T-helper 2 cell (primary cell): ENCODE measurements at regions not wholly inside any gene's neighbourhood (a gene's known extent, or its start where the extent isn't known, plus 50 kb on each side); places are given as distances from the start of the nearest gene placed in this dataset.

Source experiments
- DNase-seq, 5 experiments: peaks; one replicate each; pipeline versions ENCODE4 v3.0.0 to v3.0.0-alpha.2; 2012 to 2022

DNA sequence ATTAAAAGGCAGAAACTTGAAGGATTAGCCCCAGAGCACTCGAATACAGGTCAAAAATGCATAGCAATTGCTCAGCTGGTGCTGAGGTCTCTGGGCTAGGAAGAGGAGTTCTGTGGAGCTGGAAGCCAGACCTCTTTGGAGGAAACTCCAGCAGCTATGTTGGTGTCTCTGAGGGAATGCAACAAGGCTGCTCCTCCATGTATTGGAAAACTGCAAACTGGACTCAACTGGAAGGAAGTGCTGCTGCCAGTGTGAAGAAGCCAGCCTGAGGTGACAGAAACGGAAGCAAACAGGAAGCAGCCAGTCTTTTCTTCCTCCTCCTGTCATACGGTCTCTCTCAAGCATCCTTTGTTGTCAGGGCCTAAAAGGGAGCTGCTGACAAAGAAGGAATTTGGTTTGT is 233.4 kb upstream of the FGGY start:
- peak in 1 of 5 experiments; percentile 53 for DNase-seq

DNA sequence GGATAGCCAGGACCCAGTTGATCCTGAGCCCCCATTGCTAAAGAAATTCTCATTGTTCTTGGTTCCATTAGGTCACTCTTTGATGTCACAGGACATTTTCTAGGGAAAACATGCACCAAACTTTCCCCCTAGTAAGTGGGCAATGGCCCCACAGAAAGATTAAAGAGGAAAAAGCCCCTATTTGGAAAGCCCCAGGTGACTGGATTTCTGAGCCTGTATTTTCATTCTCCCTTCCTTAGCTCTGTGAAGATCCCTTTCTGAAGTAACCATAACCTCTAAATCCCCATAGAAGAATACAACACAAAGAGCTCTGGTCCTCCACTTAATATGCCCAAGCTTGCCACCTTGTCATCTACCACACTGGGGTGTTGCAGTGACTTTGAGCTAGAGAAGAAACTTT is 232.3 kb upstream of the FGGY start:
- DNase-seq: no peak

DNA sequence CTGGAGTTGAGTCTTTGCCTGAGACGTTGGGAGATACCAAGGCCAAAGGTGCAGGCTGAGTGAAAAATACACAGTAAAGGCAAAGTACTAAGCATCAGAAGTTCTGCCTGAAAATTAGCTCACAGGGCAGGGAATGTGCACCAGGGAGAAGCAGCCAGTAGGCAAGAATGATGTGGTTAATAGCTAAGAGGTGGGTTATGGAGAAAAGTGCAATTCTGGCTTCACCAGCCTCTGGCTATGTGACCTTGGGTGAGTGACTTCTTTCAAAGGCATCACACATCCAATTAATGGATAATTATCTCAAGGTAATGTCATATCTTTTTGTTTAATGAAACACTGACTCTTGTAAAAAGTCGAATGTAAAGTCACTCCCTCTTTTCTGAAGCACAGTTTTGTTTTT is 230.7 kb upstream of the FGGY start:
- no peak for DNase-seq

DNA sequence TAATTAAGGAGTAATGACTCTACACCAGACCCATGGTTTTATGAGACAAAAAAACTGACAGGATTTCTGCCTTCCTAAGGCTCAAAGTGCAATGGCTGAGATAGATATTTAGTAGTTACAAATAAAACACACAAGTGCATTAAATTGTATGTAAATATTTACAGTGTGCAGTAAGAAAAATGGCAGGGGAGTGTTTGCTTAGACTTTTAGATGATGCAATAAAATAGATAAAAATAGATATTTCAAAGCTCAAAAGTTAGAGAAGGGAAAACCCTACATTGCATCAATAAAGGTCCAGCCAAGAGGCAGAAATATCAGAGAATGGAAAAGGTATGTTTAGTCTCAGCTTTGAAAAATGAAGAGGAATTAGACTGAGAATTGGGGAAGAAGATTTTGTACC is 226.3 kb upstream of the FGGY start:
- no peak for DNase-seq

DNA sequence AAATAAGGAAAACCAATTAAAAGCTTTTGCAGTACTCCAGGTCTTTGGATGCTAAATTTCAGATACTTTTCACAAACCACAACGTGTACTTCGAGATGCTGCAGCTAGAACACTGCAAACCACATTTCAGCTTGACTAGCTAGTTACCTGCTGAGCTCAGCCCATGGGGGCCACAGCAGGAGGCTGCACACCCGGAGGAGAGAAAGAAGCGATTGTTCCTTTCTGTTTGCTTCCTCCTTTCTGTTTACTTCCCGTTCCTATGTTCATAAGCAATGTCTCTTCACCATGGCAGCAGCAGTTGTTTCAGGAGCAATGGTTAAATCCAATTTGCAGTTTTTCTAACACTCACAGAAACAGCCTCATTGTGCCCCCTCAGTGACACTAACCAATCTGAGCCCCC is 225.6 kb upstream of the FGGY start:
- peak in 1 of 5 experiments; percentile 34 for DNase-seq

DNA sequence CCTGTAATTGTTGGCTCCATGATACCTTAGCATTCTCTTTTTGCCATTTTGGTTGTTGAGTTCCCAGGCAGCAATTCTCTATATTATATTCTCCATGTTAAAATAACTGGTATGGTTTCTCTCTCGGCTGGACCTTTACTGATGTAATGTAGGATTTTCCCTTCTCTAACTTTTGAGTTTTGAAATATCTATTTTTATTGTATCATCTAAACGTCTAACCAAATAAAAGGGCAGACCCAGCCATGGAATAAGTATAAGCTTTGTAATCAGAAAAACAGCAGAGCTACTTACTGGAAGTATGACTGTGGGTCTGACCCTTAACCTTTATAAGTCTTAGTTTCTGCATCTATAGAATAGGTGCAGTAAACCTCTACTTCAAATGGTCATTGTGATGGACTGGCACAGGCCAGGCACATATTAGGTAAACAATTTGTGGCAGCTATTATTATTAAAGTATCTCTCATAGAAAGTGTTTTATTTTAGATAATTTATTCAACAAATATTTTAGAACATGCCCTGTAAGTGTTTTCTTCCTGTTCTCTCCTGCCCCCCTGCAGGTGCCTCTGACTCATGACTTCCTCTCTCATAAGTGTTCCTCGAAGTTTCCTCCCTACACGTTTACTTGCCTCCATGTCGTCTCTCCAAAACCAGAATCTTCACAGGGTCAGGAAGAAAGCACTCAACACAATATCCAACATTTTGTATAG is 224.9 kb upstream of the FGGY start:
- DNase-seq: no peak

DNA sequence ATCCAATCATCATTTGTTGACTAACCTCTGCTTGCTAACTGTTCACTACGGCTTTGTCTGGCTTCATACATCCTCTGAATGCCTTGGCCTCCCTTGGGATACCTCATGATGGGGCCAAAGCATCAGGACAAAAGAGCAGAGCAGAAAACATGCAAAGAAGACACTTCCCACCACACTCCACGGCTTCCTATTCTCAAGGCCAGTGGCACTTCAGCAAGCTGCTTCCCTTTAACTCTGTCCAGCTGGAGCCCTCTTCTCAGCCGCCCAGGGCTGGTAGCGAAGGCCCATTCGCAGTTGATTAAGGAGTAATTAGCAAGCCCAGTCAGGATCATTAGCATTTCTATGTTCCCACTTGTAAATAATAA is 224.3 kb upstream of the FGGY start:
- no peak for DNase-seq

DNA sequence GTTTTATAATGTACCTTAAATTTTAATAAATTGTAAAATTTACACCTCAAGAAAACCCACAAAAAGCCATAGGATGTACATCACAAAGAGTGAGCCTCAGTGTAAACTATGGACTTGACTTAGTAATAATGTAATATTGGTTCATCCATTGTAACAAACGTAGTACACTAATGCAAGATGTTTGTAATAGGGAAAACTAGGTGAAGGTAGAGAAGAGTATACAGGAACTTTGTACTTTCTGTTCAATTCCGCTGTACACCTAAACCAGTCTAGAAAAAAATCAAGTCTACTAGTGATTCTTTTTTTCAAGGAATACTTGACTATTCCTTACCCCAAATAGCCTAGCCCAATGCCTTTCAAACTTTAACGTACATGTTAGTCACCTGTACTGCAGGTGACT is 222.3 kb upstream of the FGGY start:
- DNase-seq: no peak

DNA sequence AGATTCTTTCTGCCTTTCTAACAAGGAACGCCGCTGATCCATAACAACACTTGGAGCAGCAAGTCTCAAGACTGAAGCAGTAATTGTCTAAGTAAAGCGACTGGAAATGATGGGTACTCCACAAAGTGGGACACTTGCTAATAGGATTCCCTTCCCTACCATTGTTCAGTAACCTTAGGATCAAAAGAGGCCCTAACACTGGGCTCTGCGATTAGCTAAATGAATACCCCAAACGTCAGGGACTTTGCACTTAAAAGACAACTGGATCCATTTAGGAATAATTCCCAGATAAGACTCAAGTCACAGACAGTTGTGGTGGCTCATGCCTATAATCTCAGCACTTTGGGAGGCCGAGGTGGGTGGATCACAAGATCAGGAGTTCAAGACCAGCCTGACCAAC is 221.9 kb upstream of the FGGY start:
- no peak for DNase-seq

DNA sequence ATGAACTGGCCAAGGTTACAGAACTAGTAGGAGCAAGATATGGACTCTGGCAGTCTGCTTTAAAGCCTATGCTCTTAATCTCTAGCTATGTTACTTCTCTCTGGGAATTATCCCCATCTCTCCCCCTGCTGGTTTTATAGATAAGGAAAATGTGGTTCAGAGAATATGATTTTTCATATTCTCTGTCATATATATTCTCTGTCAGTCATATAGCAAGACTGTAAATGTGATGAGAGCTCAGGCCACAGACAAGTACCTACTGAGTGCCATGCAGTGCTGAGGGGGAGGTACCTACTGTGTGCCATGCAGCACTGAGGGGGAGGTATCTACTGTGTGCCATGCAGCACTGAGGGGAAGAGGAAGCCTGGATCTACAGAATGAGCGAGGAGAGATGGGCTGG is 220.3 kb upstream of the FGGY start:
- no peak for DNase-seq

DNA sequence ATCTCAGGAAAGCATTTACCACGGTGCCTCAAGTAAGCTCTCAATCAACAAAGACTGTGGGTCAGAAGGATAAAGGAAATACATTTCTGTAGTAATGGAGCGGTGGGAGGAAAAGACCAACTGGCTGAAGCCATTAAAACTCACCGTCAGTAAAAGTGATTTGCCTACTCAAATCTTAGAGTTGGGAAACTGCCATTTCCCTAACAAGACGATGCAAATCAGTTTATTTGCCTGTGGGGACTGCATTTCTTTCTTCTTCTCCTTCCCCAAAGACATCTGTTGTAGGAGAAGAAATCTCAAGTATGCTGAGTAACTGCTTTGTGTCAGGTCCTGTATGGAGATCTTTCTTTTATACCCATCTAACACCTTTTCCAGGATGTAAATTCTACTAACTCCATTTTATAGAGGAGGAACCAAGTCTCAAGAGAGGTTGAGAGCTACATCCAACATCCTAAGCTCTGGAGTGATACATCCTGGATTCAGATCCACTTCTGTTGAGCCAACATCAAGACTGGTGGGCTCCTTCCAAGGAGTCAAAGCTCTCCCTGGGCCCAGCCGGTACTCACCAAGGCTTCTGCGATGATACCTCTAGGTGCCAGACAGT is 219.3 kb upstream of the FGGY start:
- no peak for DNase-seq

DNA sequence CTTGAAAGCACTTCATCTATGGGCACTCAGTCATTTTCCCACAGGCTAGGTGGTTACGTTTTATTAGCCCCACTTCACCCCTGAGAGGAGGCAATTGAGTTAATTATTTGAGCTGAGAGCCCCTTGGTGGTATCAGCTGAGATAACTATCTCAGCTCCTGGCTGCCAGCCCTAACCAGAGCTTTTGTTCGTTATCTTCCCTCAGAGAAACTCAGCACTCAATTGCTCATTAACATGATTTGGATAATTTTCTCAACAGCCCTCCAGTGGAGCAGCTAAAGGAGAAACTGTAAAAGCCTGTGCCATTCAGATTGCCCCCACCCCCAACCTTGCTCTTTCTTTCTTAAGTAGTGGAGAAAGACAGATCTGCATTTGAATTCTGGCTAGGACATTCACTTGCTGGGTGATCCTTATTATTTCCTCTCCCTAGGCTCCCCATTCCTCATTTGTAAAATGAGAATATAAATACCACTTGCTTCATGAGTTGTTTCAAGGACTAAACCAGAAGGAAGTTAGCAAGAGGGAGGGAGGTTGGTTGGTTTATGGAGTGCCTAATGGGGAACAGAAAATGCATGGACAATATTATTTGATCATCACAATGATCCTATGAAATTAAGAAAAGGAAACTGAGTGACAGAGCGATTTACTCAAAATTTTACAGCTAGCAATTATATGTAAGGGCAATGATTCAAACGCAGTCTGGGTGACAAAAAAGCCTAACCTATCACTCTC is 218.7 kb upstream of the FGGY start:
- DNase-seq: no peak

DNA sequence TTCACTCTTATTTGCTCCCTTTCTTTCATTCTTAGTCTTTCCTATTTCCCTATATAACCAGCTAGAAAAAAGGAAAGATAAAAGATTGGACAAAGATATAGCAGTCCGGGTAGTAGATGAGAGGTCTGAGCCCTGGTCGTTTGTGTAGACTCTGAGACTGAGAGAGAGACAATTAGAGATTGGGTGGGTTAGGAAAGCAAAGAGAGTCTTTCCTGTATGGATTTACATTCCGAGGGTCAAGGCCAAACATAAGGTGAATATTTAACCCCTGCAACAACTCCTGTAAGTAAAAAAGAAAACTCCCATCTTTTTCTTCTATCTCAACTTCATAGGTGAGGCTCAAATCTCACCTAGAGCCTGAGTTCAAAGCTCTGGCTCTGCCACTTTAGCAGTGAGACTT is 218.0 kb upstream of the FGGY start:
- no peak for DNase-seq

DNA sequence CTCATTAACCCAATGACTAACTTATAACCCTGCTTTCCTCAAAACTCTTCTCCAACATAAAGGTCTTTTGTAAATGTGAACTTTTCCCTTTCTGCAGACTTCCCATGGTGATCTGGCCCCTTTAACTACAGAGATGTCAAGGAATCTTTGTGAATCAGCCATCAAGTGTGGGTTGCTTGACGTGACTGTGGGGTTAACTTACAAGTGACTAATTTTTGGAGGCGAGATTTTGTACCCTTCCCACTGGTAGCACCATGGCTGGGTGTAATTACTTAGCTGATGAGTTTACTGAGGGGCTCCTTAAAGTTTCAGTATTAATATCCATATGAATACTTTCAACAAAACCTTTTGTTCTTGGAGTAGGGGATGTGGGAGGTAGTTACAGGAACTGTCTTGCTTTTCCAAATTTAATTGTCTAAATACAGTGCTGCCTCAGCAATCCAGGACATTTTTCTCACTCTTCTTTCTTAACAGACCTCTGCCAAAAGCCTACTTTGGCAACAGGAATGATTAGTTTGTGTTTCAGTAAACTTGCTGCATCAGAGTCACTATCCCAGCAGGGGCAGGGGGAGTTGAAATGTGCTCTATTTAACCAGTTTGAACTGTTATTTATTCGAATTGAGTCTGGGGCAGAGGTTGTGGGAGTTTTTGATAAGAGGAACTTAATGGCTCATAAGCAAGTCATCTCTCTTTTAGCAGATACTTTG is 217.3 kb upstream of the FGGY start:
- DNase-seq: no peak

DNA sequence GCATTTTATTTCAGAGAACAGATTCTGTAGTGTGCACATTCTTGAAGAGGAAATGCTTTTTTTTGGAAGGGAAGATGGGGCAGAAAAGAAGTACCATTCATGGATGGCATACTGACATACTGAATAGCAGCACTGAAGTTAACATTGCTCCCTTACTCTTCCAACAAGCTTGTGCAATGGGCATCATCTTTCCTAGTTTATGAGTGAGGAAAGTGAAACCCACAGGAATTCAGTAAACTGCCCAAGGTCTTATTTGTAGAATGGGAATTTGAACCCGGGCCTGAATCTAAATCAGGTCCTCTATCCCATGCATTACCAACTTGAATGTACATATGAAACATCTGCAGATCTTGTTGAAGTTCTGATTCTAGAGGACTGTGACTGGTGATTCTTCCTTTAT is 215.7 kb upstream of the FGGY start:
- no peak for DNase-seq

DNA sequence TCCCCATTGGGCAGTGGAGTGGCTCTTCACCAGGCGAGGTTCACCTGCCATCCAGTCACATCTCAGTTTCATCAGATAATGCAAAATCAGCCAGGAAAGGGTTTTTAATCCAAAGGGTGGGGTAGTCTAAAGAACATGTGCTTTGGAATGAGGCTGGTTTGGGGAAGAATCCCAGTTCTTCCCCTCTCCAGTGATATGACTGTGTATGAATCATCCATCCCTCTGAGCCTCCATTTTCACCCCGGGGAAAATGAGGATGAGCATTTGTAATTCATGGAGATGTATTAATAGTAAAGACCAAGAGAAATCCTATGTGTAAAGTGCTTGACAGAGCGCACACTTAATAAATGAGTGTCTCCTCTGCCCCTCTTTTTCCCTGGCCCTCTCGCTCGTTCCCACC is 215.1 kb upstream of the FGGY start:
- DNase-seq: no peak

DNA sequence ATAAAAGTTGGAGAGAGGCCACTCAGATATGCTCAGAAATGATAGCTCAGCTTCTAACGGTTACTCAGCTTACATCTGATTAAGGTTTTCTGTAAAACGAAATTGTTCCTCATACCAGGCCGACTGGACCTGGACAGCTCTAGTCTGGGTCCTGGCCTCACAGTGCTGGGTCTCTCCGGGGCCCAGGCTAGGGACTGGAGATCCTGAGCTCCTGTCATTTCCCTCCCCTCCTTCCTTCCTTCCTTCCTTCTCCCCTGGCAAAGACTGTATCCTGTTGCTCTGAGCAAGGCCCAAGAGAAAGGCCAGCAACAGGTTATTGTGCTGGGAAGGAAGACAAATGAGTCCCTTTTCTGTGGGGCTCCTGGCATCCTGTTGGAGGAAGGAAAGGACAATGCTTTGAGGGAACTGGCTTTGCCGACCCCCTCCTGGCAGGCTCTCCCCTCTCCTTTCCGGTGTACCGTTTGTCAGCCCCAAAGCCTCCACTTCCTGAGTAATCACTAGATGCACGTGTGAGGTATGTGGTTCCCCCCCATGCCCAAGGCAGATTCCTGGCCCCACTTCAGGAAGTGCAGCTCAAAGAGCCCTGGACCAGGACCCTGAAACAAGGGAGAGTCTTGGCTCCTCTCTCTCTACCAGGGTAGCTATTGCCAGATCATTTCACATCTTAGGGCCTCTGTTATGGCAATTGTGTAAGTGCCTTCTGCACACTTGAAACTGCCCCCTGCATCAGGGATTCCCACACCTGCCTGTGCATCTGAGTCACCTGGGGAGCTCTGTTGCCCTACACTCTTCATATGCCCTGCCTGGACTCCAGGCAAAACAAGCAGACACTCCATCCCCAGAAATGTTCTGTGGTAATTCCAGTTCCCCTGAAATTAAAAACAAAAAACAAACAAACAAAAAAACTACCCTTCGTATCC is 212.7 kb upstream of the FGGY start:
- DNase-seq: no peak

DNA sequence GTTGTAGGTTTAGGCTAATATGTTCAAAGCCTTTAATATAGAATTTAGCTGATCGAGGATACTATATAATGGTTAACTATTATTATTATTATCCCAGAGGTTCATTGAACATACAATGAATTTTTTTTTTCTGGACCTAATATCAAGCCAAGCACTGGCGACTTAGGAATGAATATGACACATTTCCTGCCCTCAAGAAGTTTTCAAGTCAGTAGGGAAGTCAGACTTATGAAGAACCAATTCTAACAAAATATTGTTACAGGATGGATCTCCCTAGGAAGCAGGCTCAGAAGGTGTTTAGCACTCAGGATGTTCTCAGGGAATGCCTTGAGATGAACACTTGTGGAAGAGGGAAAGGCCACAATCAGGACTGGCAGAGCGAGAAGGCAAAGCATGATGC is 211.8 kb upstream of the FGGY start:
- no peak for DNase-seq

DNA sequence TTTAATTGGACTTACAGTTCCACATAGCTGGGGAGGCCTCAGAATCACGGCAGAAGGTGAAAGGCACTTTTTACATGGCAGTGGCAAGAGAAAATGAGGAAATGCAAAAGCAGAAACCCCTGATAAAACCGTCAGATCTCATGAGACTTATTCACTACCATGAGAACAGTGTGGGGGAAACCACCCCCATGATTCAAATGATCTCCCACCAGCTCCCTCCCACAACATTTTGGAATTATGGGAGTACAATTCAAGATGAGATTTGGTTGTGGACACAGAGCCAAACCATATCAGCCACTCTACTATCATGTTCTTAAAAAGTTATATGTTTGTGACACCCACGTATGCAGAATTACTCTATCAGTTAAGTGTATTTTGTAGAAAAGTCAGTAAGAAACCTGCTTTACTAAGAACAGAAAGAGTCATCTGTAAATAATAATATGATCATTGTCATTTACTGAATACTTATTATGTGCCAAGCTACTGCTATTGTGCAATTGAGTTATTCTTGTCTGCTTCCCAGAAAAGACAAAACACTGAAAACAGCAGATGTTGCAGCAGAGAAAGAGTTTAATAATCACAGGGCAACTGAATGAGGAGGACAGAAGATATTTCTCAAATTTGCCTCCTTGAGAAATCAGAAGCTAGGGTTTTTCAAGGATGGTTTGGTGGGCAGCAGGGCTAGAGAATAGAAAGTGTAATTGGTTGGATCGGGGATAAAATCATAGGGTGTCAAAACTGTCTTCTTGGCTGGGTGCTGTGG is 207.7 kb upstream of the FGGY start:
- DNase-seq: no peak

DNA sequence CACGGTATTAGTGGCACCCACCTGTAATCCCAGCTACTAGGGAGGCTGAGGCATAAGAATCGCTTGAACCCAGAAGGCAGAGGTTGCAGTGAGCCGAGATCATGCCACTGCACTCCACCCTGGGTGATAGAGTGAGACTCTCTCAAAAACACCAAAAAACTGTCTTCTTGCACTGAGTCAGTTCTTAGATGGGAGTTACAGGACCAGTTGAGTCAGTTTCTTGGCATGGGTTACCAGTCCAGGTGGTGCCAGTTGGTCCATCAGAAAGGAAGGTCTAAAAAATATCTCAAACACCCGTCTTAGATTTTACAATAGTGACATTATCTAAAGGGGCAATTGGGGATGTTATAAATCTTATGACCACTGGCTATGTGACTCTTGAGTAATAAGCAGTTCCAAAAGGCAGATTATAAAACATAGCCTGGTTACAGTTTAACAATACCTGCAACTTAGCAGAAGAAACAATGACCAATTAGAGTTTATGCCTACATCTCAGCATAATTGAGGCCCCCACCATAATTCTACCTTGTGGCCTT is 206.9 kb upstream of the FGGY start:
- no peak for DNase-seq

DNA sequence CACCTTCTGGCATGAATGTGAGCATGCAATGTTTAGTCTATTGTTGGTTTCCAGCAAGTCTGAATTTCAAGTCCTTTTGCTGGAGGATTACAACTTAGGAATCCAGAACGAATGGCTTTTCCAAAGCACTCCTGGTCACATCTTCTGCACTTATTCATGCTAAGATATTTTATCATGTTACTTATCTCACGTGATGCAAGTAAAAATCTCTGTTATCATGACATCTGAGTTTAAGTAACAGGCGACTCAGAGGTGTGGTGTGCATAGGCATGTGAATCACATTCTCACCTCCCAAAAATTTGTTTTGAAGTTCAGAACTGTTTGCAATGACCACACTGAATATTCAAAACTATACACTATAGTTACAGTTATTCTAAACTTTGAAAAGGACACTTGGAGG is 204.8 kb upstream of the FGGY start:
- peak in 1 of 5 experiments; percentile 12 for DNase-seq

DNA sequence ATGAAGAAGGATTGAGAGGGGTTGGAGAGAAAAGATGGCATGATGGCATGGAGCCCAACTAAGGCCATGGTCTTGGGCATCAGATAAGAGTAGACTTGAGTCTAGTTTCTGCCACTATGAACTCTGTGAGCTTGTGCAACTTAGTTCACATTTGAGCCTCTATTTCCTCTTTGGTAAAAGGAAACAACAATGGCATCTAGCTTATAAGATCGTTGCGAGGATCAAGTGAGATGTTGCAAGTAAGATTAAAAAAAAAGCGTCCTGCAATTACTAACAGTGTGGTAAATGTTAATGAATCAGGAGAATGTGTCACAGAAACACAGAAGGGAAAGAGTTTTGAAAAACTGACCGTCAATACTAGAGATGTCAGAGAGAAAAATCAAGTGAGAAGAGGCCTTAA is 202.9 kb upstream of the FGGY start:
- DNase-seq: no peak
